Esophagus muscularis mucosa (tissue), 4 donors: ENCODE measurements at regions not wholly inside any gene's neighbourhood (a gene's known extent, or its start where the extent isn't known, plus 50 kb on each side); places are given as distances from the start of the nearest gene placed in this dataset.

ENCODE experiments used
- EP300 ChIP-seq: sonication (generic); formaldehyde crosslinking; IDR thresholded peaks from one replicate; pipeline ENCODE4 v1.6.1; 2017; ENCODE audit warnings: antibody characterized with exemption
- POLR2A ChIP-seq: fragments of 450-650 bp; IDR thresholded peaks from one replicate; pipeline ENCODE4 v1.6.1; 2017; ENCODE audit warnings: antibody characterized with exemption, moderate library complexity, mild to moderate bottlenecking, low read depth
- POLR2AphosphoS5 ChIP-seq, 2 donors: sonication (generic); formaldehyde crosslinking; IDR thresholded peaks; one replicate each; pipeline ENCODE4 v1.6.1; 2017; ENCODE audit warnings: antibody characterized with exemption in 2 of 2
- TF ChIP-seq, protein P1 (sequence below), 3 experiments: fragments of 200-600 bp in 2 of 3; fragments of 450-650 bp in 1 of 3; sonication (generic) in 2 of 3; IDR thresholded peaks; one replicate each; pipeline ENCODE4 v1.5.1; 2017 to 2019; ENCODE audit warnings: antibody characterized with exemption in 3 of 3, mild to moderate bottlenecking in 2 of 3, moderate library complexity in 1 of 3

DNA sequence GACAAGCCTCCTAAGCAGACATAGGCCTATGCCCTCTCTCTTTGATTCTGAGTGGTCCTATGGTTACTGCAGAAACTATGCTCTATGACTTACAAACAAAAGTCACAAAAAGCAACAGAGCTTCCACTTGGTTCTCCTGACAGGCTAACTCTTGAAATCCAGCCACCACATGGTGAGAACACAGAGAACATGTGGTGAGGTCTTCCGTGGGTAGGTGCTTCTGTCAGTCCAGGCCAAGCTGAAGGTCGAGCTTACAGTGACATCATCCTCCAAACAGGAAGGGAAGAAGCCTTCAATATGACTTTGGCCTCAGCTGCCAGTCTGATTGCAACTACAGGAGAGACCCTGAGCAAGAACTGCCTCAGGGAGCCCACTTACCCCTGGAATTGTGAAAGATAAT is 265.5 kb downstream of the TBX18 start:
- TF ChIP-seq, protein P1, sequence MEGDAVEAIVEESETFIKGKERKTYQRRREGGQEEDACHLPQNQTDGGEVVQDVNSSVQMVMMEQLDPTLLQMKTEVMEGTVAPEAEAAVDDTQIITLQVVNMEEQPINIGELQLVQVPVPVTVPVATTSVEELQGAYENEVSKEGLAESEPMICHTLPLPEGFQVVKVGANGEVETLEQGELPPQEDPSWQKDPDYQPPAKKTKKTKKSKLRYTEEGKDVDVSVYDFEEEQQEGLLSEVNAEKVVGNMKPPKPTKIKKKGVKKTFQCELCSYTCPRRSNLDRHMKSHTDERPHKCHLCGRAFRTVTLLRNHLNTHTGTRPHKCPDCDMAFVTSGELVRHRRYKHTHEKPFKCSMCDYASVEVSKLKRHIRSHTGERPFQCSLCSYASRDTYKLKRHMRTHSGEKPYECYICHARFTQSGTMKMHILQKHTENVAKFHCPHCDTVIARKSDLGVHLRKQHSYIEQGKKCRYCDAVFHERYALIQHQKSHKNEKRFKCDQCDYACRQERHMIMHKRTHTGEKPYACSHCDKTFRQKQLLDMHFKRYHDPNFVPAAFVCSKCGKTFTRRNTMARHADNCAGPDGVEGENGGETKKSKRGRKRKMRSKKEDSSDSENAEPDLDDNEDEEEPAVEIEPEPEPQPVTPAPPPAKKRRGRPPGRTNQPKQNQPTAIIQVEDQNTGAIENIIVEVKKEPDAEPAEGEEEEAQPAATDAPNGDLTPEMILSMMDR (IDR thresholded peaks at IDR 0.05) = no peak
- TF ChIP-seq POLR2AphosphoS5 (IDR thresholded peaks at IDR 0.05) (no peak), EP300 (no peak), POLR2A (no peak)
